T-helper 1 cell treated with Interleukin-12 subunit alpha and Interleukin-12 subunit beta and Interleukin-4 antibody, amounts not matched to agents 30 μg/mL and 1 μg/mL, for 36 hours (primary cell): ENCODE measurements at regions not wholly inside any gene's neighbourhood (a gene's known extent, or its start where the extent isn't known, plus 50 kb on each side); places are given as distances from the start of the nearest gene placed in this dataset.
"Not testable (repeated sequence)": the region's sequence is repeated elsewhere in the genome, so short reads cannot be mapped to it uniquely, and the experiment has no call there.

Experiments
- H3K27ac Mint-ChIP-seq: one replicate; pipeline ENCODE4 v1.8.0; 2021; ENCODE audit warnings: mild to moderate bottlenecking, mixed read lengths
- H3K27me3 Mint-ChIP-seq: one replicate; pipeline ENCODE4 v1.8.0; 2021; ENCODE audit warnings: low read depth, mixed read lengths
- H3K36me3 Mint-ChIP-seq: one replicate; pipeline ENCODE4 v1.8.0; 2021; ENCODE audit warnings: low read depth, mixed read lengths
- H3K4me1 Mint-ChIP-seq: one replicate; pipeline ENCODE4 v1.8.0; 2021; ENCODE audit warnings: low read depth, mixed read lengths
- H3K4me3 Mint-ChIP-seq: one replicate; pipeline ENCODE4 v1.8.0; 2021; ENCODE audit warnings: mild to moderate bottlenecking, moderate library complexity, mixed read lengths
- H3K9me3 Mint-ChIP-seq: one replicate; pipeline ENCODE4 v1.8.0; 2021; ENCODE audit warnings: mixed read lengths

- Mint-ChIP-seq H3K4me3 (no peak overlapping the region), H3K27ac (no peak overlapping the region), H3K27me3 (no peaks in the 10 kb centered on the region), H3K36me3 (no peaks in the 10 kb centered on the region), H3K4me1 (no peaks in the 10 kb centered on the region), H3K9me3 (no peaks in the 10 kb centered on the region)
These were observed 414.5 kb upstream of the GYPC start for GRCh38 chr2:126241411-126241810.

- no peaks in the 10 kb centered on the region for H3K27me3 Mint-ChIP-seq
- no peaks in the 10 kb centered on the region for H3K9me3 Mint-ChIP-seq
- H3K36me3 Mint-ChIP-seq, result no peaks in the 10 kb centered on the region
- H3K4me3 Mint-ChIP-seq, result no peak overlapping the region
- no peaks in the 10 kb centered on the region for H3K4me1 Mint-ChIP-seq
- no peak overlapping the region for H3K27ac Mint-ChIP-seq
These were observed 411.0 kb upstream of the GYPC start for GRCh38 chr2:126244937-126245336.

GRCh38 chr2:126253669-126254068 is 402.3 kb upstream of the GYPC start:
- Mint-ChIP-seq H3K9me3 (no peaks in the 10 kb centered on the region), H3K36me3 (no peaks in the 10 kb centered on the region), H3K4me1 (no peaks in the 10 kb centered on the region), H3K27me3 (no peaks in the 10 kb centered on the region), H3K27ac (no peak overlapping the region), H3K4me3 (no peak overlapping the region)

GRCh38 chr2:126264625-126265024 is 391.3 kb upstream of the GYPC start:
- Mint-ChIP-seq H3K27me3 (no peaks in the 10 kb centered on the region), H3K4me1 (no peaks in the 10 kb centered on the region), H3K27ac (no peak overlapping the region)

GRCh38 chr2:126269911-126270310 is 386.0 kb upstream of the GYPC start:
- no peak overlapping the region for H3K4me3 Mint-ChIP-seq
- no peaks in the 10 kb centered on the region for H3K4me1 Mint-ChIP-seq
- H3K27me3 Mint-ChIP-seq, result no peaks in the 10 kb centered on the region
- no peaks in the 10 kb centered on the region for H3K36me3 Mint-ChIP-seq
- H3K9me3 Mint-ChIP-seq, result no peaks in the 10 kb centered on the region
- H3K27ac Mint-ChIP-seq, result no peak overlapping the region

More at GRCh38 chr2:126264625-126265024, 391.3 kb upstream of the GYPC start:
- no peaks in the 10 kb centered on the region for H3K36me3 Mint-ChIP-seq
- no peaks in the 10 kb centered on the region for H3K9me3 Mint-ChIP-seq
- no peak overlapping the region for H3K4me3 Mint-ChIP-seq

- Mint-ChIP-seq H3K4me3 (no peak overlapping the region), H3K9me3 (no peaks in the 10 kb centered on the region), H3K27me3 (no peaks in the 10 kb centered on the region), H3K36me3 (no peaks in the 10 kb centered on the region), H3K4me1 (no peaks in the 10 kb centered on the region), H3K27ac (no peak overlapping the region)
These were observed 385.4 kb upstream of the GYPC start for GRCh38 chr2:126270587-126270986.

- Mint-ChIP-seq H3K4me3 (no peak overlapping the region), H3K27me3 (no peaks in the 10 kb centered on the region), H3K36me3 (no peaks in the 10 kb centered on the region), H3K27ac (no peak overlapping the region), H3K4me1 (no peaks in the 10 kb centered on the region), H3K9me3 (no peaks in the 10 kb centered on the region)
These were observed 383.6 kb upstream of the GYPC start for GRCh38 chr2:126272401-126272800.

- no peaks in the 10 kb centered on the region for H3K4me1 Mint-ChIP-seq
- no peak overlapping the region for H3K4me3 Mint-ChIP-seq
- H3K9me3 Mint-ChIP-seq, result no peaks in the 10 kb centered on the region
- H3K27ac Mint-ChIP-seq, result no peak overlapping the region
- H3K36me3 Mint-ChIP-seq, result no peaks in the 10 kb centered on the region
- no peaks in the 10 kb centered on the region for H3K27me3 Mint-ChIP-seq
These were observed 380.9 kb upstream of the GYPC start for GRCh38 chr2:126275098-126275497.

- not testable (repeated sequence) for H3K4me3 Mint-ChIP-seq
These were observed 379.7 kb upstream of the GYPC start for GRCh38 chr2:126276268-126276667.

GRCh38 chr2:126288362-126288761 is 367.6 kb upstream of the GYPC start:
- Mint-ChIP-seq H3K36me3 (no peaks in the 10 kb centered on the region), H3K9me3 (no peaks in the 10 kb centered on the region), H3K4me1 (no peaks in the 10 kb centered on the region), H3K4me3 (no peak overlapping the region), H3K27me3 (no peaks in the 10 kb centered on the region), H3K27ac (no peak overlapping the region)

More at GRCh38 chr2:126276268-126276667, 379.7 kb upstream of the GYPC start:
- H3K9me3 Mint-ChIP-seq, H3K36me3 Mint-ChIP-seq, H3K4me1 Mint-ChIP-seq, H3K27me3 Mint-ChIP-seq, H3K27ac Mint-ChIP-seq: not testable (repeated sequence)

GRCh38 chr2:126293962-126294361 is 362.0 kb upstream of the GYPC start:
- not testable (repeated sequence) for H3K27ac Mint-ChIP-seq, H3K4me1 Mint-ChIP-seq, H3K4me3 Mint-ChIP-seq, H3K9me3 Mint-ChIP-seq, H3K36me3 Mint-ChIP-seq, H3K27me3 Mint-ChIP-seq

GRCh38 chr2:126299469-126299976 is 356.4 kb upstream of the GYPC start:
- Mint-ChIP-seq H3K27me3 (no peaks in the 10 kb centered on the region), H3K4me1 (no peaks in the 10 kb centered on the region), H3K36me3 (no peaks in the 10 kb centered on the region), H3K9me3 (no peaks in the 10 kb centered on the region), H3K27ac (no peak overlapping the region), H3K4me3 (no peak overlapping the region)

GRCh38 chr2:126300348-126300747 is 355.6 kb upstream of the GYPC start:
- H3K27ac Mint-ChIP-seq, result no peak overlapping the region
- no peaks in the 10 kb centered on the region for H3K36me3 Mint-ChIP-seq
- H3K4me3 Mint-ChIP-seq, result no peak overlapping the region
- H3K27me3 Mint-ChIP-seq, result no peaks in the 10 kb centered on the region
- no peaks in the 10 kb centered on the region for H3K4me1 Mint-ChIP-seq
- no peaks in the 10 kb centered on the region for H3K9me3 Mint-ChIP-seq

GRCh38 chr2:126302043-126302442 is 353.9 kb upstream of the GYPC start:
- H3K27ac Mint-ChIP-seq, result no peak overlapping the region
- no peak overlapping the region for H3K4me3 Mint-ChIP-seq
- H3K27me3 Mint-ChIP-seq, result no peaks in the 10 kb centered on the region
- H3K36me3 Mint-ChIP-seq, result no peaks in the 10 kb centered on the region
- H3K9me3 Mint-ChIP-seq, result no peaks in the 10 kb centered on the region
- no peaks in the 10 kb centered on the region for H3K4me1 Mint-ChIP-seq

GRCh38 chr2:126303113-126303512 is 352.8 kb upstream of the GYPC start:
- no peak overlapping the region for H3K4me3 Mint-ChIP-seq
- no peak overlapping the region for H3K27ac Mint-ChIP-seq
- no peaks in the 10 kb centered on the region for H3K4me1 Mint-ChIP-seq
- H3K36me3 Mint-ChIP-seq, result no peaks in the 10 kb centered on the region
- H3K27me3 Mint-ChIP-seq, result no peaks in the 10 kb centered on the region
- no peaks in the 10 kb centered on the region for H3K9me3 Mint-ChIP-seq

GRCh38 chr2:126304154-126304553 is 351.8 kb upstream of the GYPC start:
- Mint-ChIP-seq H3K9me3 (no peaks in the 10 kb centered on the region), H3K36me3 (no peaks in the 10 kb centered on the region), H3K4me1 (no peaks in the 10 kb centered on the region), H3K27ac (no peak overlapping the region), H3K4me3 (no peak overlapping the region), H3K27me3 (no peaks in the 10 kb centered on the region)
